GM19455 (cell line): ENCODE measurements at regions not wholly inside any gene's neighbourhood (a gene's known extent, or its start where the extent isn't known, plus 50 kb on each side); places are given as distances from the start of the nearest gene placed in this dataset.

ENCODE experiments used
- ATAC-seq: cut with Tn5 transposase; IDR thresholded peaks from one replicate; pipeline ENCODE4 v1.9.1; 2021; ENCODE audit not compliant: unreplicated experiment

DNA sequence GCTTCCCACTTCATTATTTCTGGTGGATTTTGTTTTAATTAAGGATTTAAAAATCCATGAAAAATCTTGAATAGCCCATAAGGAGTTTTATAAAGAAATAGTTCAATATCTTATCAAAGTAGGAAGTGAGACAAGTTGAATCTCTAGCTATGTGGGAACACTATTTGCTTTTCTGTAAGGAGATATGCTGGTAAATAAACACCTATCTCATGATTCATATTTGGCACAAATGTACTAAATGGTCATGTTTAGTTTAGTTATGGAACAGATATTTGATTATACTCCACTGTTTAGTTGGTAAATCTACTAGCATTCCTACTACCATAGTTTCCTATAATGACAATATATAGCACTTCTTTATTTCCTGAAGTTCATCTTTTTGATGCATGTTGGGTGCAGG lies 239.9 kb upstream of the CEP162 start:
- no peak for ATAC-seq

DNA sequence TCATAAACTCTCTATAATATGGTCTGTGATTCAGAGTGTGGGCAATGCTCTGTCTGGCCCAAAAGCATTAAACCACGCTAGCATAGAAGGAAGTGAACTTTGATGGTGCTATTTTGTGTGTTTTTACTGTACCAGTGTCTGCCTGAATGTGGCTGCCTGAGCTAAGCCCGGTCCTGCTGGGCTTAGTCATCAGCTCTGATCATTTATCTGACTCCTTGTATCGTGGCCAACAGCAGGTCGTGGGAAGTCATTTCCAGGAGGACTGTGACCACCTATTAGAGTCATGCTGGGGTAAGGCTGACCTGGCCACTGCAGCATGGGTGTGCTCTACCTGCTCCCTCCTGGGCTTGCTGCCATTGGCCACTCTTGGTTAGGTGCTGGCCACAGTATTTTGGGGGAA lies 239.1 kb upstream of the CEP162 start:
- no peak for ATAC-seq

DNA sequence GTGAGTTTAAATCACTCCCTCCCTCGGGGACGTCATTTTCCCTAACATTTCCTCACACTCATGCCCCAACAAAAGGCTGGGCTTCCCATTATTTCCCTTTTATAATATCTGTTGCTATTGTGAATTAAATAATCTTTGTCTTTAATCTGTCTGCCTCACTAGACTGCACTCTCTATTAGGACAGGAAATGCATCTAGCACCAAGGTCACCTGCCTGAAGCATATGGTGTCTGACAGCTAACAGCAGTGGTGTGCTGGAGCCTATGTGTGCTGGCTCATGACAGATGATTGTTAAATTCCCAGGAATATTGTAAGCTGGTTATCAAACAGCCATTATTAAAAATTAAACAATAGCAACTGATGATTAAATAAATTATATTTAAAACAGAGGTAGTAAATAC lies 237.0 kb upstream of the CEP162 start:
- no peak for ATAC-seq

DNA sequence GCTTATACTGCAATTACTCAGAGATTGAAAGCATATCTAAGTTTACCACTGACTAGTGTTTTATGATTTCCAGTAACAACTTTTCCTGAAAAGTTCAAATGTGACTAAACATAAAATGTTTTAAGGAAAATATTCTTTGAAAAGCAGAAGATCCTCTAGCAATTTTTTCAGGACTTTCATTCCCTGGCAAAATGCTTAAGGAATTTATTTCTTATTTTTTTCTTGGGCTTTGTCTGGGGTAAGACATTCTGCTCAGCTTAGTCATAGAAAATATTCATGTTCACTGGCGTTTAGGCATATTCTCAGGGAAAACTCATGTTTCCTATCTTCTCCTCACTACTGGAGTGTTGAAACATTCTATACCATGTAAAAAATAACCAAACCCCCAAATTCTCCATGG lies 235.3 kb upstream of the CEP162 start:
- no peak for ATAC-seq

DNA sequence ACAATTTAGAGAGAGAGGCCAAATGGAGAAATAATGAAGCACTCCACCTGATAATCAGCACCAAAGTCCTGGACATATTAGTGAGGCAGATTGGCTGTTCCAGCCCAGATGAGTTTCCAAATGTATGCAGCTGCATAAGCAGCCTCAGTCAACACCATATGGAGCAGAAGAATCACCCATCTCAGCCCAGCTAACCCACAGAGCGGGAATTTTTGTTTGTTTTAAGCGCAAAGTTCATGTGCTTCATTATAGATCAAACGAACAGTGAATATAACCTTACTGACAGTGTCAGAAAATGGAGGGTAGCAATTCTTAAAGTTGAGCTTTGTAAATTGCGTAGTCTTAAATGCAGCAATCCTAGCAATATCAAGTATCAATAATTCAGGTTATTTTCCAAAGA lies 234.0 kb upstream of the CEP162 start:
- no peak for ATAC-seq

DNA sequence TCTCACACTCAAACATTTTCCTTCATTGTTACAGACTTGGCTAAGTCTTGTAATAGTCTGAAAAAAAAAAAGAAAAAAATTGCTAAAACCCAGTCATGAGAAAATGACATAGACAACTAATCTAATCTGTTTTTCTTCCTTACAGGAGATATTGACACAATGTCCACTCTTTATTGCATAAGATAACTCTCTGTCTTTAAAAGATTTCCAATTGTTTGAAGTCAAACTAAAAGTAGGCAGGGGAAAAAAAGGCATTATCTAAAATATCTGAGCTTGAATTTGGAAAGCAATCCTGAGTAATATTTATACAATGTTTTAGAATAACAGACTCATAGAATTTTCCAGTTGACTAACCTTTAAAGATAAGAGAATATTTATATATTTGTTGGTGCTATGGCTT lies 233.0 kb upstream of the CEP162 start:
- ATAC-seq = no peak

DNA sequence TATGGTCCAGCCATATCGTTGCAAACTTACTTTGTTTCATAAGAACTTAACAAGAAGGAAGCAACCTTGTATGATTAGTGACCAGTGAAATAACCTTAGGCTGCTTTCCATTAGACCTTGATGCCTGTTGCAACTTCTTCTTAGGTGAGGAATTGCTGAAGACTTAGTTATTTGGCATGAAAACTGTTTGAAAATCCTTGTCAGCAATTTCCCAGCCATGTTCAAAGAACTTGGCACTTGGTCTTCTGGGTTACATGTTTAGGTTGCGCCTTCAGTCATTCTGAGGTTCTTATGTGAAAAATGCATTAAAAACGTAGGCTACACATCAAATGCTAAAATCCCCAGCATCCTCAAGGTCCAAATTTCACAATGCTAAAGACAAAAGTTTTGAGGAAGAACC lies 232.0 kb upstream of the CEP162 start:
- ATAC-seq = no peak

DNA sequence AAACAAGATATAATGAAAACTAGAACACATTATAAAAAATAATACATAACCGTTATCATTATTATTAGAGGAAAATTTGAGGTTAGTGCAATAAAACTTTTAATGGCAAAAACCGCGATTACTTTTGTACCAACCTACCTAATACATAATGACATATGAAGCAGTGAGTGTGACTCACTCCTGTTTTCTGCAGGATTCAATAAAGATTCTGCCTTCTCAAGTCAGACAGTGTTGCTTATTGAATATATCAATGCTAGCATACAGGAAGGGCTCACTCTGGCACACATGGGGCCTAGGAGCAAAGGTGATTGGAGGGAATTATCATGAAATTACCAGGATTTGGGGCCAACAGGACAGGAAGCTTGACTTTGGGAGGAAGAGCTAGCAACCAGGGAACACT lies 230.8 kb upstream of the CEP162 start:
- no peak for ATAC-seq

DNA sequence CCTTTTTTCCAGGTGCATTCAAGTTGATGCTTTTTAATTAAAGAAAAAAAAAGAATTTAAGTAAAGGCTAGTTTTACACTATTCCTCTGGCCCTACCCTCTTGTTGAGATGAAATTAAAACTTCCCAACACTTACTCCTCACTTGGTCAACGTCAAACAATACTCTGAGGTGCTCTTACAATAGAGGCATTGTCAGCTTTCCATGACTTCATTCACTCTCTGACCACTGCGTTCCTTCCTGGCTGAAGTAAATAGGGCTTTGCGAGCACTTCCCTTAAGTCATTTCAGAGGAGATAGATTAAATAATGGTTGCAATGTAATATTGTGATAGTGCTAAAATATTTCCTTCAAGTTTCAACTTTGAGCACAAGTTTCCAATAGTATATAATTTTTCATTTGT lies 229.8 kb upstream of the CEP162 start:
- no peak for ATAC-seq

DNA sequence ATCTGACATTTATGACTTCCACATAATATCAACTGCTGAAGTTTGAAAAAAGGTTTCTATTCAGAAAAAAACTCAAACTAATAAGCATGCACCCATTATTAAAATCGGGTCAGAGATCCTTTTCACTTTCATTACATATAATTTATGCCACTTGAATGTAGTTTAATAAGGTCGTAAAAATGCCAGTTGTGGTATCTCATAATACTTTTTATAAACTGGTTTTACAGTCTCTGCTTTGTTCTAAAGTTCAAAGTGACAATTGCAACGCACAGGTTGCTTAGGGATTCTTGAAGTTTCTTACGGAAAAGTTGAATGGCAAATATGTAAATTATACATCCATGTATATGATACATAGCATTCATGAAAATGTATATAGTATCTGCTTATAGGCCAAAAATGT lies 229.4 kb upstream of the CEP162 start:
- ATAC-seq = no peak

DNA sequence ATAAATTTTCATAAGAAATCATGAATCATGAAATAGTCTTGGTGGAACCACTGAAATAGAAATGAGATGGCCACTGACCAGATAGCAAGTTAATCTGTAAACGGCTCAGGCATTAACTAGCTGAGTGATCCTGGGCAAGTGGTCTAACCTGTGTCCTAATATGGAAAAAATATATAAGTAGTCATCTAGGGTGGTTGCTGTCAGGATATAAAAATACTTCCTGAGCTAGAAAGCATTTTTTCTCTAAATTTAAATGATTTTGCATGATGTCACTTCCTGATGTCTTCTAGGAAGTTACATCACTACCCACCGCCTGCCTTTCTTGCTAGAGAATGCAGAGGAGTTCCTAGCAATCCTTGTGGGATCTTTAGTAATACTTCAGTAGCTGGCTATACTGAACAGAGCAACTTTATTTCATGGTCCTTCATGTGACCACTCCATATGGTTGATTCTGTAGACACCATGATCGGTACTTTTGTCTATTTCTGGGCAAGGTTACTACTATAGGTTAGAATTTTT lies 228.1 kb upstream of the CEP162 start:
- ATAC-seq = no peak

DNA sequence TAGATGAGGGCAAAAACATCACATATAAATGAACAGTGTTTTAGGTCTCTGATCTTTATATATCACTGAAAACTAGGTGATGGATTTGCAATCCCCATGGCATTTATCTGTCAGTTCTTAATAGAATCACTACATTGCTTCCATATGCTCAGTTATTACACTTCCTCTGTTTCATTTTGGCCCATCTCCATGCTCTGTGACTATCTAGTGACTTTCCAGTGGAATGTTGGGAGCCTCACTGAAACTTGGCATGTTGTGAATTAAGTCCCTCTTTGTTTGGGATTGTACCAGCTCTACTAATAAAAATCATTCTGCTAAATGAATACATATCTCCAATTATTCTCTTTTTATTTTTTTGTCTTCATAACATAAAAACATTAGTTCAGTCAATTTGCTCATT lies 226.1 kb upstream of the CEP162 start:
- no peak for ATAC-seq

DNA sequence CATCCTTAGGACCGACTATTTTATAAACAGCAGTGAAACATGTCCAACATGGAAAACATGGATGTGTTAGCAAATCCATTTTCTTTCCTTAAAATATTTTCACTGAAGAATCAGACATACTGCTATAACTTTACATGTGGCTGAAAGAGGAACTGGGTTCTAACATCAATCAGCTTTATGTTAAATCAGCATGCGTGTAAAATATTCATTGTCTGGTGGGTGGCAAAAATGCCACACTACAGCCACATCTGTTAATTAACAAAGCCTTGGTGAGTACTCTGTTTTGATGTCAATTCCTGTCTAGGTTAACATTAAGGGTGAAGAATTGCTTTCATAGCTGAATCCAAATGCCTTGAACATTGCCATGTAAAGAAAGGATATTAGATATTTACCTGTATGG lies 222.6 kb upstream of the CEP162 start:
- ATAC-seq = no peak

DNA sequence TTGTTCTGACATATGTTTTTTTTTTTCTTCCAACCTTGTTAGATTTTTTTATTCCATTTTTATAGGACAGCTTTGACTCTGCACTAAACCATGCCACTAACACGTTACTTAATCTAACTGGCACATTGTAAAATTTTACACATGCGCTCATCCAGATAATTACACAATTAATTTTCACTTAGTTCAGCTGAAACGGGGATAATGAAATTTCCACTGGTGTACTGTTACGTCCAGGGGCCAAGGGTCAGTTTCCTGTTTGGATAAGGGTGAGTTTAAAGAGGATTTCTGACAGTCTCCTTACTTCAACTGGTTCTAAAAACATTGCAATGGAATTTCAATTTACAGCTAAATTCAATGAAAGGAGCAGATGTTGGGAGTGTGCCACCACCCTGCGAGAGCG lies 221.8 kb upstream of the CEP162 start:
- no peak for ATAC-seq

DNA sequence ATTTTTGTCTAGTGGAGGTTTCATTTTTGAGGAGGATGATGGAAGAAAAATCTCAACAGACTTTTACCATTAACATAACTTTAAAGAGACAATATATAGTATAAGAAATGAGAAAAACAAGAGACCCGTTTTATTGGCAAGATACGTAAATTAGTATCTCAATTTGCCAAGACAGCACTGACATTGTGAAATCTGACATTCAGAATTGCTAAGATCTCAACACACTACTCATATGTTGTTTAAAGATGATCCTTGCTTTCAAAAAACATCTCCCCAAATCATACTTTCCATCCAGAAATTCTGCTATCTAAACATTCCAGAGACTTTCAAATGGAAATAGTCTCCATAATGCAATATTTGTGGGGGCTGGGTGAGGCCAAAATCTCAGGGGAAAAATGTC lies 220.9 kb upstream of the CEP162 start:
- no peak for ATAC-seq

DNA sequence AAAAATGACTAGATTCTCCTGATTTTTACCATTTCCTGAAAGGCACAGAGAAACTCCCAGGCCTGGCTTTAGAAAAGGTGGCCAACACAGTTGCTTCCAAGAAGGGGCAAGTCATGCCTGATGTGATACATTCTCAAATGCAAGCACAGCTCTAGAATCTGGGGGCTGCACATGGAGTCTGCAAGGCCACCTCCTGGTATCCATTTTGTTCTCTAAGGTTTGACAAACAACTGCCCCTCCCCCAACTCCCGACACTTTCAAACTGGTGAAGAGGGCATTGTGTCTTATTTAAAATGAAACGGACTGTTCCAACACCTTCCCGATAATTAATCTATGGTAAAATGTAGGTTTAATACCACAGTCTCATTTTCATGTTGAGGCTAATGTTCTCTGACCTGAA lies 220.2 kb upstream of the CEP162 start:
- no peak for ATAC-seq

DNA sequence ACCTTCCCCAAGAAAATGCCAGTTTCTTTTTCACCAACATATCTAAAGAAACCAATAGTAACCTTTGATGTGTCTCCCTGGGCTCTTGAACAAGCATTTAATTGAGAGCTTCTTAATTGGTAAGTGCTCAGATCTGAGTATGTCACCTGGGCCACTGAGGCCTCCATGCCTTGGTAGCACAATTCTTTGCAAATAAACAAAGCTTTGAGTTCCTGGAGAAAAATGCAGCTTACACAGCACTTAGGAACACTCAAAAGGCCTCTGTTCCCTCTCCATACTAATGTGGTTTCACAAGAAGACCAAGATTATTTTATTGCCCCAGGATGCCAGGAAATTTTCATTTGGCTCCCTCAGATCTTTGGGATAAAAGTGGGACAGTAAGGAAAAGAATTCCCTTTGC lies 217.6 kb upstream of the CEP162 start:
- no peak for ATAC-seq

DNA sequence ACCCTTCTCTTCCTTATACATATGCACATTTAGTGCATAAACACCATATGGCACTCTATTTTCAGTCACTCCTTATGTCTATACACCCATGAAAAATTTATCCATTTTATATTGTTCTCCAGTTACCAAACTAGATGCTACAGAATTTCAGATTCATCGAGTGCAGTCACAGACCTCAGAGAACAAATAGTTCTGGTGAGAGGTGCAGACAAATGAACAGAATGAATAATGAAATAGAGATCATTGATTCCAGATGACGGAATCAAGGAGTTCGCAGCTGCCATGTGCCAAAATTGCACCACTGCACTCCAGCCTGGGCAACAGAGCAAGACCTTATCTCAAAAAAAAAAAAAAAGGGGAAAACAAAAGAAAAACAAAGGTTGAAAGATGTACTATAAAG lies 214.8 kb upstream of the CEP162 start:
- ATAC-seq = no peak

DNA sequence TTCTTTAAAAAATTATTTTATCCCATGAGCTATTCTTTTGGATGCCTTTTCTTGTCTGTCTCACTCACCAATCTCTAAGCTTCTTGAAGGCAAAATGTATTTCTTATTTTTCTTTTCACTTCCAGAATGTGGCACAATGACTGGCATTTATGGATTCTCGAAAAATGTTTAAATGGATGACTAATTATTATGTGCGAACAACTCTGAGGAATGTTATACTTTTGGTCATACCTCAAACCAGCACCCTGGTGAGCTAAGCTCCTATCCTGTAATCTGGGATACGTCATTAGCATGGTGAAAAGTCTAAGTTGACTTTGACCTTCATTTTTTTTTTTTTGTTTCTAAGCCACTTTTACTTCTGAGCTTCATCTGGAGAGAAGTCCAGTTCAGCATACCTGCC lies 214.0 kb upstream of the CEP162 start:
- ATAC-seq = no peak

DNA sequence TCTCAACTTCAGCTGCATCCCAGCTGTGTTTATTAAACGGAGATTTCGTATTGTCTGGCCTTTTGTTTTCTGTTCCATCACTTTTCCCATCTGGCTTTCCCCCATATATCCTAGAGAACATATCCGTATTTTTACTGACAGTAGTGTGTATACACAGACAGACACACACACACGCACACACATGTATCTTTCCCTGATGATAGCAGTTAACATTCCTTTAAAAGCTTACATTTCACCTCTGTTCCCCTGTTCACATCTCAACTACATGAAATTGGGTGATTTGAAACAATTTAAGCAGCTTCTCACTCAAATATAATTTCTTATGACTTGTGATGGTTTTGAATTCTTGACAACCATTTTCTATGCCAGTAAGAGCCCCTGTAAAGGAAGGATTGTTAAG lies 207.1 kb upstream of the CEP162 start:
- ATAC-seq = no peak

DNA sequence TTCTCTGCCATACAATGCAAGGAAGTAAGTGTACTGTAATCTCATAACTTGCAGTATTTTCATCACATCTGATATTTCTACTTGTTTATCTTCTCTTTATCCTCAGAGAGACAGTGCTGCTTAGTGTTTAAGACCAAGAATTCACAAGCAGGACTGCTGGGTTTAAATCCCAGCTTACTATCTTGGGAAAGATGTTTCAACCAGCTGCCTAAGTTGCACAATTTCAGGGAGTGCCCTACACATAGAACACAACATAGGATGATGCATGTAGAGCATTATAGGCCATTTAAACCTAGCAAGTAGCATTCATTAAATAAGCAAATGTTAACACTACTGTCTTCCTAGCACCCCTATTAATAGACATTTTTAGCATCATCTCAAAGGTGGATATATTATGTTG lies 205.2 kb upstream of the CEP162 start:
- no peak for ATAC-seq

DNA sequence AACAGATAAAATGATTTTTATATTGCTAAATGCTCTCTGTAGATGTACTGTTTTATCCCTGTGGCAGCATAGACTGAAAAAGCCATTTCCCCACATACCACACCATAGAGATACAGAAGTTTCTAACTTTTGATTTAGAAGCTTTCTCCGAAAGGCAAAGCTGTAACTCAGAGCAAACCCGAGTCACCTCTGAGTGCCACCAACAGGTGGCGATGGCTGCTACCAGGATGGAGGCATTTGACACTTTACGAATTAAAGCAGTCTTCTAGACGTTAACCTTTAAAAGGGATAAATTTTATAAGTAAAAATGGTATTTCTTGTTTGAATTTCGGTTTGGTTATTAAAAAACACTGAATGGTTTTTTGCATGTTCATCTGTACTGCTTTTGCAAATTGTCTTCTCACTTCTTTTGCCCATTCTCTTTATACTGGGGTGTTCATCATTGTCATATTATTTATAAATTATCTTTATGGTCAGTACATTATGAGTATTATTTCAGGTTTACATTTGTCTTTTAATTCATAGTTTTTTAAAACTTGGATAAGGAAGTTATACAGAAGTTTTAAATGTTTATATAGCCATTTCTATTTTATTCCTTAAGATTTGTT lies 201.0 kb upstream of the CEP162 start:
- ATAC-seq = peak; percentile 65

DNA sequence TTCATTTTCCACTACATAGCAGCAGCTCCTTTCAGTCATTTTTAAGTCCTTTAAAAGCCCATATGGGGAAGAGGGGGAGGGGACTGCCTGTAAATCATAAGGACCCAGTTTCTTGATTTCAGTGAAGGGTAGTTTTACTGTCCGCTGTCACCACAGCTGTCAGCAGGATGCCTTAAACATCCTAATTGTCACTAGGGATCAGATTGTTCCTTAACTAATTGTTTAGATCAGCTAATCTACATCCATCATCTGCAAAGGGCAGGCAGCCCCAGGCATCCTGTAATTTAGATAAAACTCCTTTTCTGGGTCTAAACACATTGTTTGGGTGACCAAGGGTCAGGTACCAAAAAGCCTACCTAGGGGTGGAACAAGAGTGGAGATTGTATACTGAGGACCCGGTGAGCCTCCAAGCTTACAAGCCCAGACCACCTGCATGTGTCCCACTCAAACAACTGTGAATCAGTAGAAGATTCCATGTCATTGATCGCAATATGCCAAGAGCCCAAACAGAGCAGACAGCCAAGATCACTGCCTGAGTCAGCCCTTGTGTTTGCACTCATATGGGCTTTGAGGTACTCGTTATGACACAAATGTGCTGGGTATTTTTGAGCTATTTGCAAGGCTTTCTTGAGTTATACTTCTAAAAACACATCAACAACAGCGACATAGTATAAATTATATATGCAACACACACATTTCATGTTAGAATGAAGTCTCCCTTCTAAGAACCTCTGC lies 198.7 kb upstream of the CEP162 start:
- no peak for ATAC-seq
